ENCODE measurements at regions not wholly inside any gene's neighbourhood (a gene's known extent, or its start where the extent isn't known, plus 50 kb on each side); places are given as distances from the start of the nearest gene placed in this dataset.
A peak's percentile ranks its signal among the peaks of the same experiment; 100 is the strongest.
"Not testable (repeated sequence)": the region's sequence is repeated elsewhere in the genome, so short reads cannot be mapped to it uniquely, and the experiment has no call there.

GRCh38 chr5:14020944-14021343 is 76.5 kb upstream of the DNAH5 start:
- H3K4me1 ChIP-seq (ENCODE audit: control insufficient read depth in 1 of 2, insufficient read depth in 2 of 2, low read length in 2 of 2); H3K4me3 ChIP-seq (ENCODE audit: low read depth in 1 of 2, low read length in 2 of 2); H3K27me3 ChIP-seq (ENCODE audit: control insufficient read depth in 1 of 2, insufficient read depth in 2 of 2, low read length in 2 of 2); H3K9ac ChIP-seq (ENCODE audit: low read depth in 1 of 2, low read length in 2 of 2); H3K36me3 ChIP-seq (ENCODE audit: control insufficient read depth in 1 of 2, insufficient read depth in 2 of 2, low read length in 2 of 2); H3K9me3 ChIP-seq (ENCODE audit: control insufficient read depth in 1 of 2, low read length in 2 of 2); H3K27ac ChIP-seq (ENCODE audit: low read depth, low read length): not testable (repeated sequence)

DNA sequence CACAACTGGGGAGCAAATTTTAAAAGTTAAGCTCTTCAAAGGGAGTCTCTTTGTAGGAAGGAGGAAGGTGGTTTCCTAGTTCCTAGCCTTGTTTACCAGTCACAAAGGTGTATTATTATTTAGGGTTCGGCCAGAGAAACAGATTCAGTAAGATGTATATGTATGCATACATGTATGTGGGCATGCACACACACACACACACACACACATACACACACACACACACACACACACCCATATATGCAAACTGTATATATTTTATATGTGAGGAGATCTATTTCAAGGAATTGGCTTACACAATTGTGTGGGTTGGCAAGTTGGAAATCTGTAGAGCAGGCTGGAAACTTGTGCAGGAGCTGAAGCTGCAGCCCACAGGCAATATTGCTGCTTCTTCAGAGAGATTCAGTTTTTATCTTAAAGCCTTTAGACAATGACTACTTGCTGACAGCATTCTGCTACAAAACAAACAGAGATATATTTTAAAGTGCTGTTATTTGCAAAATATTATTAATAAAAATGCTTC is 75.3 kb upstream of the DNAH5 start:
- Histone ChIP-seq H3K27ac (ENCODE audit: low read depth, low read length) (no peak overlapping the region), H3K27me3 (ENCODE audit: control insufficient read depth in 1 of 2, insufficient read depth in 2 of 2, low read length in 2 of 2) (peaks cover 0 to 2% of the 10 kb centered on the region in 2 donors), H3K9me3 (ENCODE audit: control insufficient read depth in 1 of 2, low read length in 2 of 2) (no peaks in the 10 kb centered on the region), H3K4me1 (ENCODE audit: control insufficient read depth in 1 of 2, insufficient read depth in 2 of 2, low read length in 2 of 2) (no peaks in the 10 kb centered on the region), H3K9ac (ENCODE audit: low read depth in 1 of 2, low read length in 2 of 2) (no peak overlapping the region), H3K36me3 (ENCODE audit: control insufficient read depth in 1 of 2, insufficient read depth in 2 of 2, low read length in 2 of 2) (no peaks in the 10 kb centered on the region), H3K4me3 (ENCODE audit: low read depth in 1 of 2, low read length in 2 of 2) (no peak overlapping the region)

- Histone ChIP-seq H3K4me3 (ENCODE audit: low read depth in 1 of 2, low read length in 2 of 2) (no peak overlapping the region), H3K27ac (ENCODE audit: low read depth, low read length) (no peak overlapping the region), H3K36me3 (ENCODE audit: control insufficient read depth in 1 of 2, insufficient read depth in 2 of 2, low read length in 2 of 2) (no peaks in the 10 kb centered on the region), H3K9ac (ENCODE audit: low read depth in 1 of 2, low read length in 2 of 2) (no peak overlapping the region), H3K27me3 (ENCODE audit: control insufficient read depth in 1 of 2, insufficient read depth in 2 of 2, low read length in 2 of 2) (peaks cover 0 to 2% of the 10 kb centered on the region in 2 donors), H3K4me1 (ENCODE audit: control insufficient read depth in 1 of 2, insufficient read depth in 2 of 2, low read length in 2 of 2) (no peaks in the 10 kb centered on the region), H3K9me3 (ENCODE audit: control insufficient read depth in 1 of 2, low read length in 2 of 2) (no peaks in the 10 kb centered on the region)
Measured at GRCh38 chr5:14017904-14018303, 73.4 kb upstream of the DNAH5 start.

GRCh38 chr5:14016549-14016948 is 72.1 kb upstream of the DNAH5 start:
- H3K9ac ChIP-seq (ENCODE audit: low read depth in 1 of 2, low read length in 2 of 2) = no peak overlapping the region
- no peaks in the 10 kb centered on the region for H3K9me3 ChIP-seq (ENCODE audit: control insufficient read depth in 1 of 2, low read length in 2 of 2)
- H3K27ac ChIP-seq (ENCODE audit: low read depth, low read length) = no peak overlapping the region
- H3K36me3 ChIP-seq (ENCODE audit: control insufficient read depth in 1 of 2, insufficient read depth in 2 of 2, low read length in 2 of 2) = no peaks in the 10 kb centered on the region
- peaks cover 0 to 2% of the 10 kb centered on the region in 2 donors for H3K27me3 ChIP-seq (ENCODE audit: control insufficient read depth in 1 of 2, insufficient read depth in 2 of 2, low read length in 2 of 2)
- no peaks in the 10 kb centered on the region for H3K4me1 ChIP-seq (ENCODE audit: control insufficient read depth in 1 of 2, insufficient read depth in 2 of 2, low read length in 2 of 2)
- H3K4me3 ChIP-seq (ENCODE audit: low read depth in 1 of 2, low read length in 2 of 2) = no peak overlapping the region

DNA sequence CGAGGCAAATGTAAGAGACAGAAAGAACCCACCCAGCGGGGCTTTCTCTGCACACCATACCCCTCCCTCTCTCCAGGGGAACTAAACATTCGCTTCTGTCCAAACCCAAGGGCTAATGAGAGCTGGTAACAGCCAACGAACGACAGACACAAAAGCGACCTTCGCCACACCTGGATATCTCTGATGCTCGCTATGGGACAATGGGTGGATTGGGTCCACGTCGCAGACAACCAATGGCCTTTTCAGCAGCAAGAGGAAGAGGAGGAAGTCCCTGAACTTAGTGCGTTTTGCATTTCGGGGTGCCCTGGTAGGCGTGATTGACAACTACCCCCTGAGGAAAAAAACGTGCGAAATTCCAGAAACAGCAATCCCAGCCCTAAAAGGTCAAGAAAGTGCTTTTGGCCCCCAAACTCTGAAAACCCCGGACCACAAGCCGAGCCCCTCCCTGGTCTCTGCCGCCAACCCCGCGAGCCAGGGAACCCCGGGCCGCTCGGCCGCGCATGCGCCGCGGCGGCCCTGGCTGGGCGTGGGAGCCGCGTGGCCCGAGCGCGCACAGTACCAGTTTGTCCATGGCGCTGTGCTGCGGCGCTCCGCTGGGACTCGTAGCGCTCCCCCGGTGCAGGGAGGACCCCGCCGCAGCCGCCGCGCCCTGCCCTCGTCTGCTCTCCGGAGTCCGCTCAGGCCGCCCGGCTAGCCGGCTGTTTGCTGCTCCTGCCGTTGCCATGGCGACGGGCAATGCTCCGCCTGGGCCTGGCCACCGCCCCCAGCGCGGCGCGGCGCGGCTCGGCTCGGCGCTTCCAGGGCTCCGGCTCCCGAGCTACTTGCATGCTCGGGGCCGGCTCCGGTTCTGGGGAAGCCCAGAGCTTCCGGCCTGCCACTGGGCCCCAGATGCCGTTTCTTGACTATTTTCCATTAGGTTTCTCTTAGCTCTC is 66.9 kb upstream of the DNAH5 start:
- peaks cover 0 to 2% of the 10 kb centered on the region in 2 donors for H3K27me3 ChIP-seq (ENCODE audit: control insufficient read depth in 1 of 2, insufficient read depth in 2 of 2, low read length in 2 of 2)
- no peaks in the 10 kb centered on the region for H3K9me3 ChIP-seq (ENCODE audit: control insufficient read depth in 1 of 2, low read length in 2 of 2)
- peaks cover 4 to 6% of the 10 kb centered on the region in 2 donors for H3K4me1 ChIP-seq (ENCODE audit: control insufficient read depth in 1 of 2, insufficient read depth in 2 of 2, low read length in 2 of 2)
- H3K27ac ChIP-seq (ENCODE audit: low read depth, low read length) = no peak overlapping the region
- H3K36me3 ChIP-seq (ENCODE audit: control insufficient read depth in 1 of 2, insufficient read depth in 2 of 2, low read length in 2 of 2) = no peaks in the 10 kb centered on the region
- H3K4me3 ChIP-seq (ENCODE audit: low read depth in 1 of 2, low read length in 2 of 2) = peak overlapping the region; percentile 65 to 71
- H3K9ac ChIP-seq (ENCODE audit: low read depth in 1 of 2, low read length in 2 of 2) = peak overlapping the region; percentile 23 to 47

- peaks cover 4 to 6% of the 10 kb centered on the region in 2 donors for H3K4me1 ChIP-seq (ENCODE audit: control insufficient read depth in 1 of 2, insufficient read depth in 2 of 2, low read length in 2 of 2)
- H3K27ac ChIP-seq (ENCODE audit: low read depth, low read length) = no peak overlapping the region
- no peaks in the 10 kb centered on the region for H3K36me3 ChIP-seq (ENCODE audit: control insufficient read depth in 1 of 2, insufficient read depth in 2 of 2, low read length in 2 of 2)
Measured at GRCh38 chr5:14009575-14009974, 65.1 kb upstream of the DNAH5 start.

DNA sequence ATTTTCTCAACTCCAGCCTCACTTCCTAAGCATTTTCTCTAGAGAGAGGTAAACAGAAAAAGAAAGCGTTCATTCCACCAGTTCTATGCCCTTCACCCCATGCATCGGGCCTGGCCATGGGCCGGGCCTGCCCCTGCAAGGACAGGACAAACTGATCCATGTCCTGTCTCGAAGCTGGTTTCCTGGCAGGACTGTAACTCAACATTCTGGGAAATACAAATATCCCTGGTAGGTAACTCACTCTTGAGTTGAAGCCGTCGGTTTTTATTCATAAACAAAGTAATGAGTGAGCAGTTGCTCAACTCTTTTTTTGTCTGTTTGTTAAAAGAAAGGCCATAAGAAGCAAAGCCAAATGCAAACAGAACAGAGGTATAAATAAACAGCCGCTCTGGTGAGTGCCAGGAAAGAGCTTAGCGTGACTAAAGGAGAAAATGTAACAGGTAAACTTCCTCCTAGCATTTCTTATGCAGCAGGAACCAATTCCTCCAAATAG is 64.4 kb upstream of the DNAH5 start:
- no peak overlapping the region for H3K4me3 ChIP-seq (ENCODE audit: low read depth in 1 of 2, low read length in 2 of 2)
- H3K9me3 ChIP-seq (ENCODE audit: control insufficient read depth in 1 of 2, low read length in 2 of 2) = no peaks in the 10 kb centered on the region
- no peaks in the 10 kb centered on the region for H3K27me3 ChIP-seq (ENCODE audit: control insufficient read depth in 1 of 2, insufficient read depth in 2 of 2, low read length in 2 of 2)
- peaks cover 4 to 6% of the 10 kb centered on the region in 2 donors for H3K4me1 ChIP-seq (ENCODE audit: control insufficient read depth in 1 of 2, insufficient read depth in 2 of 2, low read length in 2 of 2)
- no peak overlapping the region for H3K27ac ChIP-seq (ENCODE audit: low read depth, low read length)
- no peaks in the 10 kb centered on the region for H3K36me3 ChIP-seq (ENCODE audit: control insufficient read depth in 1 of 2, insufficient read depth in 2 of 2, low read length in 2 of 2)
- H3K9ac ChIP-seq (ENCODE audit: low read depth in 1 of 2, low read length in 2 of 2) = no peak overlapping the region

More at GRCh38 chr5:14009575-14009974, 65.1 kb upstream of the DNAH5 start:
- Histone ChIP-seq H3K27me3 (ENCODE audit: control insufficient read depth in 1 of 2, insufficient read depth in 2 of 2, low read length in 2 of 2) (no peaks in the 10 kb centered on the region), H3K4me3 (ENCODE audit: low read depth in 1 of 2, low read length in 2 of 2) (no peak overlapping the region), H3K9me3 (ENCODE audit: control insufficient read depth in 1 of 2, low read length in 2 of 2) (no peaks in the 10 kb centered on the region), H3K9ac (ENCODE audit: low read depth in 1 of 2, low read length in 2 of 2) (no peak overlapping the region)

GRCh38 chr5:14006823-14007520 is 62.5 kb upstream of the DNAH5 start:
- peaks cover 4 to 6% of the 10 kb centered on the region in 2 donors for H3K4me1 ChIP-seq (ENCODE audit: control insufficient read depth in 1 of 2, insufficient read depth in 2 of 2, low read length in 2 of 2)
- no peak overlapping the region for H3K27ac ChIP-seq (ENCODE audit: low read depth, low read length)
- no peak overlapping the region for H3K9ac ChIP-seq (ENCODE audit: low read depth in 1 of 2, low read length in 2 of 2)
- no peaks in the 10 kb centered on the region for H3K36me3 ChIP-seq (ENCODE audit: control insufficient read depth in 1 of 2, insufficient read depth in 2 of 2, low read length in 2 of 2)
- no peak overlapping the region for H3K4me3 ChIP-seq (ENCODE audit: low read depth in 1 of 2, low read length in 2 of 2)
- H3K9me3 ChIP-seq (ENCODE audit: control insufficient read depth in 1 of 2, low read length in 2 of 2) = no peaks in the 10 kb centered on the region
- H3K27me3 ChIP-seq (ENCODE audit: control insufficient read depth in 1 of 2, insufficient read depth in 2 of 2, low read length in 2 of 2) = no peaks in the 10 kb centered on the region

- H3K27me3 ChIP-seq (ENCODE audit: control insufficient read depth in 1 of 2, insufficient read depth in 2 of 2, low read length in 2 of 2) = no peaks in the 10 kb centered on the region
- H3K9me3 ChIP-seq (ENCODE audit: control insufficient read depth in 1 of 2, low read length in 2 of 2) = no peaks in the 10 kb centered on the region
- no peaks in the 10 kb centered on the region for H3K36me3 ChIP-seq (ENCODE audit: control insufficient read depth in 1 of 2, insufficient read depth in 2 of 2, low read length in 2 of 2)
- H3K4me3 ChIP-seq (ENCODE audit: low read depth in 1 of 2, low read length in 2 of 2) = no peak overlapping the region
- H3K9ac ChIP-seq (ENCODE audit: low read depth in 1 of 2, low read length in 2 of 2) = no peak overlapping the region
- H3K4me1 ChIP-seq (ENCODE audit: control insufficient read depth in 1 of 2, insufficient read depth in 2 of 2, low read length in 2 of 2) = no peaks in the 10 kb centered on the region
- H3K27ac ChIP-seq (ENCODE audit: low read depth, low read length) = no peak overlapping the region
Measured at GRCh38 chr5:14004598-14005394, 60.3 kb upstream of the DNAH5 start.

Data from duodenal mucosa (tissue), 2 donors.